ENCODE measurements at regions not wholly inside any gene's neighbourhood (a gene's known extent, or its start where the extent isn't known, plus 50 kb on each side); places are given as distances from the start of the nearest gene placed in this dataset.
"Not testable (repeated sequence)": the region's sequence is repeated elsewhere in the genome, so short reads cannot be mapped to it uniquely, and the experiment has no call there.

- no peak for DNase-seq (ENCODE audit: low spot score)
Measured at GRCh38 chr6:113202852-113203714, 654.1 kb upstream of the MARCKS start.

GRCh38 chr6:113203715-113204110, 653.4 kb upstream of the MARCKS start:
- no peak for DNase-seq (ENCODE audit: low spot score)

- DNase-seq (ENCODE audit: low spot score): no peak
Measured at GRCh38 chr6:113205553-113205952, 651.6 kb upstream of the MARCKS start.

GRCh38 chr6:113208726-113209125, 648.4 kb upstream of the MARCKS start:
- no peak for DNase-seq (ENCODE audit: low spot score)

- DNase-seq (ENCODE audit: low spot score): no peak
Measured at GRCh38 chr6:113209315-113209714, 647.8 kb upstream of the MARCKS start.

- DNase-seq (ENCODE audit: low spot score): no peak
Measured at GRCh38 chr6:113211170-113211569, 646.0 kb upstream of the MARCKS start.

- DNase-seq (ENCODE audit: low spot score): no peak
Measured at GRCh38 chr6:113219783-113220182, 637.4 kb upstream of the MARCKS start.

GRCh38 chr6:113220832-113221231, 636.3 kb upstream of the MARCKS start:
- DNase-seq (ENCODE audit: low spot score): no peak

- no peak for DNase-seq (ENCODE audit: low spot score)
Measured at GRCh38 chr6:113221850-113222249, 635.3 kb upstream of the MARCKS start.

- no peak for DNase-seq (ENCODE audit: low spot score)
Measured at GRCh38 chr6:113246186-113246585, 611.0 kb upstream of the MARCKS start.

GRCh38 chr6:113248532-113248931, 608.6 kb upstream of the MARCKS start:
- DNase-seq (ENCODE audit: low spot score): no peak

GRCh38 chr6:113254194-113254593, 603.0 kb upstream of the MARCKS start:
- not testable (repeated sequence) for DNase-seq (ENCODE audit: low spot score)

GRCh38 chr6:113258771-113259170, 598.4 kb upstream of the MARCKS start:
- DNase-seq (ENCODE audit: low spot score): no peak

- no peak for DNase-seq (ENCODE audit: low spot score)
Measured at GRCh38 chr6:113271437-113271836, 585.7 kb upstream of the MARCKS start.

- no peak for DNase-seq (ENCODE audit: low spot score)
Measured at GRCh38 chr6:113276601-113277000, 580.5 kb upstream of the MARCKS start.

GRCh38 chr6:113277111-113277510, 580.0 kb upstream of the MARCKS start:
- DNase-seq (ENCODE audit: low spot score): no peak

- no peak for DNase-seq (ENCODE audit: low spot score)
Measured at GRCh38 chr6:113281014-113281413, 576.1 kb upstream of the MARCKS start.

GRCh38 chr6:113281431-113281830, 575.7 kb upstream of the MARCKS start:
- no peak for DNase-seq (ENCODE audit: low spot score)

- DNase-seq (ENCODE audit: low spot score): no peak
Measured at GRCh38 chr6:113287396-113287795, 569.7 kb upstream of the MARCKS start.

GRCh38 chr6:113288409-113288808, 568.7 kb upstream of the MARCKS start:
- no peak for DNase-seq (ENCODE audit: low spot score)

- no peak for DNase-seq (ENCODE audit: low spot score)
Measured at GRCh38 chr6:113289166-113289565, 568.0 kb upstream of the MARCKS start.

- DNase-seq (ENCODE audit: low spot score): no peak
Measured at GRCh38 chr6:113290684-113291083, 566.5 kb upstream of the MARCKS start.

- no peak for DNase-seq (ENCODE audit: low spot score)
Measured at GRCh38 chr6:113291751-113292445, 565.2 kb upstream of the MARCKS start.
